ENCODE measurements at regions not wholly inside any gene's neighbourhood (a gene's known extent, or its start where the extent isn't known, plus 50 kb on each side); places are given as distances from the start of the nearest gene placed in this dataset.
"Not testable (repeated sequence)": the region's sequence is repeated elsewhere in the genome, so short reads cannot be mapped to it uniquely, and the experiment has no call there.

DNA sequence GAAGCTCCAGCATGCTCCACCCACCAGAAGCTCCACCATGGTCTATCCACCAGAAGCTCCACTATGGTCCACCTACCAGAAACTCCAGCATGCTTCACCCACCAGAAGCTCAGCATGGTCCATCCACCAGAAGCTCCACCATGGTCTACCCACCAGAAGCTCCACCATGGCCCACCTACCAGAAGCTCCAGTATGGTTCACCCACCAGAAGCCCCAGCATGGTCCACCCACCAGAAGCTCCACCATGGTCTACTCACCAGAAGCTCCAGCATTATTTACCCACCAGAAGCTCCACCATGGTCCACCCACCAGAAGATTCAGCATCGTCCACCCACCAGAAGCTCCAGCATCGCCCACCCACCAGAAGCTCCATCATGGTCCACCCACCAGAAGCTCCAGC is 4490.2 kb upstream of the OR11H1 start:
- H3K27ac Mint-ChIP-seq; H3K4me1 Mint-ChIP-seq (ENCODE audit: low read depth); H3K4me3 Mint-ChIP-seq; intact Hi-C loops (cut with micrococcal nuclease); DNase-seq (ENCODE audit: low spot score); H3K27me3 Mint-ChIP-seq (ENCODE audit: insufficient read depth); H3K36me3 Mint-ChIP-seq (ENCODE audit: low read depth): not testable (repeated sequence)
- peaks cover 83% of the 10 kb centered on the region for H3K9me3 Mint-ChIP-seq

DNA sequence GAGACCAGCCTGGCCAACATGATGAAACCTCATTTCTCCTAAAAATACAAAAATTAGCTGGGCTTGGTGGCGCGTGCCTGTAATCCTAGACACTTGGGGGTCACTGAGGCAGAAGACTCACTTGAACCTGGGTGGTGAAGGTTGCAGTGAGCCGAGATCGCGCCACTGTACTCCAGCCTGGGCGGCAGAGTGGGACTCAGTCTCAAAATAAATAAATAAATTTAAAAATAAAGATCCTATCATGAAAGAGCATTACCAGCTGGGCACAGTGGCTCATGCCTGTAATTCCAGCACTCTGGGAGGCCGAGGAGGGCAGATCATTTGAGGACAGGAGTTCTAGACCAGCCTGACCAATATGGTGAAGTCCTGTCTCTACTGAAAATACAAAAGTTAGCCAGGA is 4489.2 kb upstream of the OR11H1 start:
- DNase-seq (ENCODE audit: low spot score): not testable (repeated sequence)

DNA sequence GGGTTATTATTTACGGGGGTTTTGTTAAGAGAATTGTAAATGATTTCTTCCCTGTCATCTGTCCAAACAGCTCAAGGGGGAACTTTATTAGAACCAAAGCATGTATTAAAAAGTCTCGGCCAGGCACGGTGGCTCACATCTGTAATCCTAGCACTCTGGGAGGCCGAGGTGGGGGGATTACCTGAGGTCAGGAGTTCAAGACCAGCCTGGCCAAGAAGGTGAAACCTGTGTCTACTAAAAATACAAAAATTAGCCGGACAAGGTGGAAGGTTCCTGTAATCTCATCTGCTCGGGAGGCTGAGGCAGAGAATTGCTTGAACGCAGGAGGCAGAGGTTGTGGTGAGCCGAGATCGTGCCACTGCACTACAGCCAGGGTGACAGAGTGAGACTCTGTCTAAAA is 4486.6 kb upstream of the OR11H1 start:
- intact Hi-C loops (cut with micrococcal nuclease); H3K27me3 Mint-ChIP-seq (ENCODE audit: insufficient read depth); H3K4me3 Mint-ChIP-seq; H3K4me1 Mint-ChIP-seq (ENCODE audit: low read depth); H3K36me3 Mint-ChIP-seq (ENCODE audit: low read depth); H3K27ac Mint-ChIP-seq; DNase-seq (ENCODE audit: low spot score): not testable (repeated sequence)
- H3K9me3 Mint-ChIP-seq: peaks cover 66% of the 10 kb centered on the region

More for the DNA sequence above, 4489.2 kb upstream of the OR11H1 start:
- H3K36me3 Mint-ChIP-seq (ENCODE audit: low read depth); H3K4me3 Mint-ChIP-seq; H3K27ac Mint-ChIP-seq; intact Hi-C loops (cut with micrococcal nuclease); H3K27me3 Mint-ChIP-seq (ENCODE audit: insufficient read depth); H3K4me1 Mint-ChIP-seq (ENCODE audit: low read depth): not testable (repeated sequence)
- H3K9me3 Mint-ChIP-seq: peaks cover 86% of the 10 kb centered on the region

DNA sequence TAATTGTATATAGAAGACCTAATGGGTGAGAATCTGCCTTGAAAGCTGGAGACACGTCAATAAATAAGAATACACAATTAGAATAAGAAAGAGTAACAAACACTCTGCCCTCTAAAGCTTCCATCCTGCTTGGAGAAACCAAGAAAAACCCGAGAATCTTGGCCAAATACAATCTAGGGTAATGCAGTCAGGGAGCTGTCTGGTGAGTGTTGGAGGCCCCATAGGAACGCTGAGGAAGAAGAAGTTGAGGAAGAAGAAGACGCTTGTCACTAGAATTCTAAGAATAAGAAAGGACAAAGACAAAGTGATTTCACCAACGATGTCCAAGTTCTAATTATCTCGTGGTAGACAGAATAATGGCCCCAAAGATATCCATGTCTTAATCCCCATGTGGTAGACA is 4485.9 kb upstream of the OR11H1 start:
- H3K9me3 Mint-ChIP-seq: peaks cover 62% of the 10 kb centered on the region
- DNase-seq (ENCODE audit: low spot score): no peak
- intact Hi-C loops (cut with micrococcal nuclease): no loop called here

DNA sequence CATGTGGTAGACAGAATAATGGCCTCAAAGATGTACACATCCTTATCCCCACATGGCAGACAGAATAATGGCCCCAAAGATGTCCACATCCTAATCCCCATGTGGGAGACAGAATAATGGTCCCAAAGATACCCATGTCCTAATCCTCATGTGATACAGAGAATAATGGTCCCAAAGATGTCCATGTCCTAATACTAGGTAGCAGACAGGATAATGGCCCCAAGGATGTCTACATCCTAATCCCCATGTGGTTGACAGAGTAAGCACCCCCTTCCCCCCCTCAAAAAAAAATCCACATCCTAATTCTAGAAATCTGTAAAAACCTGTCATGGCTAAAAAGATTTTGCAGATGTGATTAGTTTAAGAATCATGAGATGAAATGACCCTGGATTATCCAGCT is 4484.7 kb upstream of the OR11H1 start:
- H3K27ac Mint-ChIP-seq; DNase-seq (ENCODE audit: low spot score); H3K4me3 Mint-ChIP-seq; H3K36me3 Mint-ChIP-seq (ENCODE audit: low read depth); intact Hi-C loops (cut with micrococcal nuclease); H3K27me3 Mint-ChIP-seq (ENCODE audit: insufficient read depth); H3K4me1 Mint-ChIP-seq (ENCODE audit: low read depth): not testable (repeated sequence)
- peaks cover 52% of the 10 kb centered on the region for H3K9me3 Mint-ChIP-seq

More for the DNA sequence above, 4485.9 kb upstream of the OR11H1 start:
- Mint-ChIP-seq H3K4me1 (ENCODE audit: low read depth) (no peaks in the 10 kb centered on the region), H3K27ac (no peak overlapping the region), H3K27me3 (ENCODE audit: insufficient read depth) (no peaks in the 10 kb centered on the region), H3K36me3 (ENCODE audit: low read depth) (no peaks in the 10 kb centered on the region), H3K4me3 (no peak overlapping the region)

DNA sequence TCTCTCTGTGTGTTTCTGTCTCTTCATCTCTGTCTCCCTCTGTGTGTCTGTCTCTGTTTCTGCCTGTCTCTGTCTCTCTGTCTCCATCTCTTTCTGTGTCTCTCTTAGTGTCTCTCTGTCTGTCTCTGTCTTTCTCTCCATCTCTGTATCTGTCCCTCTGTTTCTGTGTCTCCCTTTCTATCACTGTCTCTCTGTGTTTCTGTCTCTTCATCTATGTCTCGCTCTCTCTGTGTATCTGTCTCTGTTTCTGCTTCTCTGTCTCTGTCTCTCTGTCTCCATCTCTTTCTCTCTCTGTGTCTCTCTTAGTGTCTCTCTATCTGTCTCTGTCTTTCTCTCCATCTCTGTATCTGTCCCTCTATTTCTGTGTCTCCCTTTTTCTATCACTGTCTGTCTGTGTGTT is 4479.1 kb upstream of the OR11H1 start:
- DNase-seq (ENCODE audit: low spot score); intact Hi-C loops (cut with micrococcal nuclease); H3K4me1 Mint-ChIP-seq (ENCODE audit: low read depth); H3K36me3 Mint-ChIP-seq (ENCODE audit: low read depth); H3K4me3 Mint-ChIP-seq; H3K27ac Mint-ChIP-seq; H3K27me3 Mint-ChIP-seq (ENCODE audit: insufficient read depth): not testable (repeated sequence)
- H3K9me3 Mint-ChIP-seq: peaks cover 26% of the 10 kb centered on the region

DNA sequence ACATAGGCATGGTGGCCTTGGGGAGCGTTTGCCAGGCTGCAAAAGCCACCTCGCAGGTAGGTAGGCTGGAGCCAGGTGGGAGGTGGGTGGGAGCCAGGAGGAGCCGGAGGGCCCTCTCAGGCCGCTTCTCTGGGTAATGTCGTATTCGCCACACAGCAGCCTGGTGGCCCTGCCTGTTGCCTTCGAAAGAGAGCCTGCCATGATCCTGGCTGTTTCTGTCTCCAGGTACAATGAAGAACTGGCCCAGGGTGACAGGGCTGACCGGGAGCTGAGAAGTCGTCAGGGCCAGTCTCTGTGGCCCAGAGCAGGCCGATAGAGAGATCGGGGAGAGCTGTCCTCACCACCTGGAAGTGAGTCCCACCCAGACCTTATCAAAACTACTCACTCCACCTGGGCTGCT is 4477.8 kb upstream of the OR11H1 start:
- not testable (repeated sequence) for H3K27me3 Mint-ChIP-seq (ENCODE audit: insufficient read depth); H3K4me1 Mint-ChIP-seq (ENCODE audit: low read depth)
- peaks cover 38% of the 10 kb centered on the region for H3K9me3 Mint-ChIP-seq

DNA sequence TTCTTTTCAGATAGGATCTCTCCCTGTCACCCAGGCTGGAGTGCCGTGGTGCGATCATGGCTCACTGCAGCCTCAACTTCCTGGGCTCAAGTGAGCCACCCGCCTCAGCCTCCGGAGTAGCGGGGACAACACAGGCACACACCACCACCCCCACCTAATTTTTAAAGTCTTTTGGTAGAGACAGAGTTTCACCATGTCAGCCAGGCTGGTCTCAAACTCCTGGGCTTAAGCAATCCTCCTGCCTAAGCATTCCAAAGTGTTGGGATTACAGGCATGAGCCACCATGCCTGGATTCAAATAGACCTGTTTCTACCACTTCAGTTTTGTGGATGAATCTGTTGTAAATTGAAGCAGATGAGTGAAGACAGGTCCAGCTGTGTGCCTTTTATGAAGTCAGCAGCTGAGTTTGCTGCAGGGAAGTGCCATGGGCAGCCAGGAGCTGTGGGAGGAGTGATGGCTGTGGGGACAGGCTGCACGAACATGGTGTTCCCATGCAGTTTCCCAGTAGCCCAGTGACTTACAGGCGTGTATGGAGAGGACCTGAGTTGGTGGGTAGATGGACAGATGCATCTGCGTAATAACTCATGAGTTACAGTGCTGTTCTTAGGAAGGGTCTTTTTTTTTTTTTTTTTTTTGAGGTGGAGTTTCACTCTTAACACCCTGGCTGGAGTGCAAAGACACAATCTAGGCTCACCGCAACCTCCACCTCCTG is 4476.4 kb upstream of the OR11H1 start:
- not testable (repeated sequence) for H3K27ac Mint-ChIP-seq; H3K27me3 Mint-ChIP-seq (ENCODE audit: insufficient read depth)

More for the DNA sequence above, 4477.8 kb upstream of the OR11H1 start:
- H3K36me3 Mint-ChIP-seq (ENCODE audit: low read depth); DNase-seq (ENCODE audit: low spot score); H3K4me3 Mint-ChIP-seq; intact Hi-C loops (cut with micrococcal nuclease); H3K27ac Mint-ChIP-seq: not testable (repeated sequence)

DNA sequence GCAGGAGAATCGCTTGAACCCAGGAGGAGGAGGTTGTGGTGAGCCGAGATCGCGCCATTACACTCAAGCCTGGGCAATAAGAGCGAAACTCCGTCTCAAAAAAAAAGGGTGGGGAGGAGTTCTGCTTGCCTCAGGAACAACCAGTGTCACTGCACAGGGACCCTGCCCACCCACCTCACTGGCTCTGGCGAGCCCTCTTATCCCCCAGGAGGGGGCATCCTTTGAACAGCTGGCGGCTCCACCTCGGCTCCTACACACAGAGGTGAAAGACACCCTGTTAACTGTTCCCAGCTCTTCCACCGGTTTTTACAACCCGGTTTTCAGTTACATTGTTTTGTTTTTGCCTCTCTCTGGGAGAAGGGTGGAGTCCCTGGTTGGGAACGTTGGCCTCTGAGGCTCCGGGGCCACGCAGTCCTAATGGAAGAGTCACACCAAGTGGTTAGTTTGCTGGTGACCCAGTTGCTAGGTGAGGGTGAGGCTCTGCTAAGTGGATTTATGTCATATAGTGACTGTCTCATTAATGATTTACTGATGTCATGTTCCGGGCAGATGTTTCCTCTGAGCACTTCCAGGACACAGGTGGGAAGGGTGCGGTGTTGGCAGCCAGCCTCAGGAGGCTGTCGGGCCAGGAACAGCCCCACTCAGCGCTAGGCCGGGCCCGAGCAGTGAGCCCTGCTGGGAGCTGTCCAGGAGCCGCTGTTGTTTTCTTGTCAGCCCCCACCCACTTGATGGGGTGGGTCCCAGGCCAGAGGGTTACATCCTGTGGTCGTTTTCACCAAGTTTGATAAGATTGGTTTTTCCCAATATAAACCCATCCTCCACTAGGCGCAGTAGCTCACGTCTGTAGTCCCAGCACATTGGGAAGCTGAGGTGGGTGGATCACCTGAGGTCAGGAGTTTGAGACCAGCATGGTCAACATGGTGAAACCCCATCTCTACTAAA is 4474.3 kb upstream of the OR11H1 start:
- H3K27me3 Mint-ChIP-seq (ENCODE audit: insufficient read depth); intact Hi-C loops (cut with micrococcal nuclease); DNase-seq (ENCODE audit: low spot score); H3K27ac Mint-ChIP-seq; H3K36me3 Mint-ChIP-seq (ENCODE audit: low read depth); H3K4me3 Mint-ChIP-seq; H3K4me1 Mint-ChIP-seq (ENCODE audit: low read depth): not testable (repeated sequence)
- H3K9me3 Mint-ChIP-seq: peaks cover 55% of the 10 kb centered on the region

More for the DNA sequence above, 4476.4 kb upstream of the OR11H1 start:
- H3K4me1 Mint-ChIP-seq (ENCODE audit: low read depth); intact Hi-C loops (cut with micrococcal nuclease); DNase-seq (ENCODE audit: low spot score); H3K36me3 Mint-ChIP-seq (ENCODE audit: low read depth); H3K4me3 Mint-ChIP-seq: not testable (repeated sequence)
- peaks cover 51% of the 10 kb centered on the region for H3K9me3 Mint-ChIP-seq

DNA sequence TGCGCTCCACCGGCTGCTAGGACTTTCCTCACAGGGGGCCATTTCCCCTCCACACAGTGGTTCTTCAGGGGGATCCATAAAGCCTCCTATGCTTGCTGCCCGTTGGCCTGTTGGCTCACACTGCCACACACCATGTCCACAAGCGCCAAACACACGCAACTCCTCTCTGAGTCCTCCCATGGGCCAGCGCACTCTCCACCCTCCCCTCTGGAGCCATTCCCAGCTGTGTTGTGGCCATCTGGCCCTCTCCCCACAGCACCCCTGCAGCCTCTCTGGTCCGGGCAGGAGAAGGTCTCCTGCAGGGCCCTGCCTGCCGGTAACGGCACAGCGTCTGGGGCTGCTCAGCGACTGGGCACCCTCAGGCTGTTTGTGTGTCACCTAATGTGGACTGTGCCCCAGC is 4473.3 kb upstream of the OR11H1 start:
- intact Hi-C loops (cut with micrococcal nuclease); DNase-seq (ENCODE audit: low spot score): not testable (repeated sequence)
- peaks cover 54% of the 10 kb centered on the region for H3K9me3 Mint-ChIP-seq

DNA sequence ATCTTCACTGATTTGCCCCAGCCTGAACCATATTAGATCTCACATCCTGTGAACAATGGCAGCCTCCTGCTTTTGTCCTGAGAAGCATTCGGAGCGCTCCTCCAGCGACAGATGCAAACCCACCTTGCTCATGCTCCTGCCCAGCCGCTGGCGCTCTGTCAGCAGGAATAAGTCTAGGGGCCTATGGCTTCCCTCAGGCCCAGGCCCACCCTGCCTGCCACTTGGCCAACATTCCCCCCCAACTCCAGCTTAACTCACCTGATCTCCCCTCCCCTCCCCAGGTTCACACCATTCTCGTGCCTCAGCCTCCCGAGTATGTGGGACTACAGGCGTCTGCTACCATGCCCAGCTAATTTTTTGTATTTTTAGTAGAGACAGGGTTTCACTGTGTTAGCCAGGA is 4472.8 kb upstream of the OR11H1 start:
- DNase-seq (ENCODE audit: low spot score); H3K27ac Mint-ChIP-seq; intact Hi-C loops (cut with micrococcal nuclease); H3K27me3 Mint-ChIP-seq (ENCODE audit: insufficient read depth); H3K4me3 Mint-ChIP-seq; H3K36me3 Mint-ChIP-seq (ENCODE audit: low read depth); H3K4me1 Mint-ChIP-seq (ENCODE audit: low read depth): not testable (repeated sequence)
- peaks cover 54% of the 10 kb centered on the region for H3K9me3 Mint-ChIP-seq

More for the DNA sequence above, 4473.3 kb upstream of the OR11H1 start:
- H3K4me1 Mint-ChIP-seq (ENCODE audit: low read depth); H3K4me3 Mint-ChIP-seq; H3K27me3 Mint-ChIP-seq (ENCODE audit: insufficient read depth); H3K27ac Mint-ChIP-seq; H3K36me3 Mint-ChIP-seq (ENCODE audit: low read depth): not testable (repeated sequence)

DNA sequence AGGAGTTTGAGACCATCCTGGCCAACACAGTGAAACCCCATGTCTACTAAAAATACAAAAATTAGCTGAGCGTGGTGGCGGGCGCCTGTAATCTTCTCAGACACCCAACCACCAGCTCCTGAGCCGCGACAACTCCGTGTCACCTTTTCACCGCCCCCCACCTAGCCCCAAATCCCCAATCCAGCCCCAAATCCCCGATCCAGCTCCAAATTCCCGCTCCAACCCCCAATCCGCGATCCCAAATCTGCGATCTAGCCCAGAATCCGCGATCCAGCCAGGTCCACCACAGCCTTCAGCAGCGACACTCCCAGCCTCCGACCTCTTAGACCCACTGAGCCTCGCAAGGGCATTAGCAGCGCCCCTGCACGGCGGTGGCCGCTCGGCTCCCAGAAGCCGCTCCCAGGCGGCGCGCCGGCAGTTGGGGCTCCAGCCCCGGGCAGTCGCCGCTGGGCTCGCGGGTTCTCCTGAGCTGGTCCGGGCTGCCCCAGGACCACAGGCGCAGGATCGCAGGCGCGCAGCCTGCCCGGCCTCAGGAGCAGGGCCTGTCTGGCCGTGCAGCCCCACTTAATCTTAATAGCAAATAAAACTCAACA is 4469.9 kb upstream of the OR11H1 start:
- H3K4me3 Mint-ChIP-seq; H3K36me3 Mint-ChIP-seq (ENCODE audit: low read depth); intact Hi-C loops (cut with micrococcal nuclease); H3K27ac Mint-ChIP-seq; H3K4me1 Mint-ChIP-seq (ENCODE audit: low read depth); DNase-seq (ENCODE audit: low spot score); H3K27me3 Mint-ChIP-seq (ENCODE audit: insufficient read depth): not testable (repeated sequence)
- H3K9me3 Mint-ChIP-seq: peaks cover 68% of the 10 kb centered on the region

DNA sequence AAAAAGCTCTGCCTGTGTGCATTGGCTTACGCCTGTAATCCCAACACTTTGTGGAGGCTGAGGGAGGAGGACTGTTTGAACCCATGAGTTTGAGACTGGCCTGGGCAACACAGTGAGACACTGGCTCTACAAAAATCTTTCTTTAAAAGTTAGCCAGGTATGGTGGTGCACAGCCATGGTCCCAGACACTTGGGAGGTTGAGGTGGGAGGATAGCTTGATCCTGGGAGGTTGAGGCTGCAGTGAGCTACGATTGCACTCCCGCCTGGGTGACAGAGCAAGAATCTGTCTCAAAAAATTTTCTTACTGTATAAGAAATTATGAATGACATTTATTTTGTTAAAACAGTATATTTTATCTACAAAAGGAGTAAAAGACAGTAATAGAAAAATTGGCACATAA is 4468.9 kb upstream of the OR11H1 start:
- H3K4me3 Mint-ChIP-seq; DNase-seq (ENCODE audit: low spot score); H3K4me1 Mint-ChIP-seq (ENCODE audit: low read depth); H3K27ac Mint-ChIP-seq; H3K27me3 Mint-ChIP-seq (ENCODE audit: insufficient read depth); H3K36me3 Mint-ChIP-seq (ENCODE audit: low read depth); intact Hi-C loops (cut with micrococcal nuclease): not testable (repeated sequence)
- H3K9me3 Mint-ChIP-seq: peaks cover 72% of the 10 kb centered on the region

Data from activated T-helper 1 cell treated with anti-CD3 and anti-CD28 coated beads, Interleukin-12 subunit alpha, Interleukin-12 subunit beta, Interleukin-2, Interleukin-4 antibody, amounts not matched to agents 30 ng/mL and 10 ng/mL and 1 ng/mL, durations not matched to agents 14 hours and 24 hours and 36 hours (primary cell).